CD4-positive, alpha-beta T cell treated with Interleukin-10 for 1 hour (primary cell): ENCODE measurements at regions not wholly inside any gene's neighbourhood (a gene's known extent, or its start where the extent isn't known, plus 50 kb on each side); places are given as distances from the start of the nearest gene placed in this dataset.
"Not testable (repeated sequence)": the region's sequence is repeated elsewhere in the genome, so short reads cannot be mapped to it uniquely, and the experiment has no call there.

Source experiments
- DNase-seq: peaks from one replicate; pipeline ENCODE4 v3.0.0-alpha.2; 2020

DNA sequence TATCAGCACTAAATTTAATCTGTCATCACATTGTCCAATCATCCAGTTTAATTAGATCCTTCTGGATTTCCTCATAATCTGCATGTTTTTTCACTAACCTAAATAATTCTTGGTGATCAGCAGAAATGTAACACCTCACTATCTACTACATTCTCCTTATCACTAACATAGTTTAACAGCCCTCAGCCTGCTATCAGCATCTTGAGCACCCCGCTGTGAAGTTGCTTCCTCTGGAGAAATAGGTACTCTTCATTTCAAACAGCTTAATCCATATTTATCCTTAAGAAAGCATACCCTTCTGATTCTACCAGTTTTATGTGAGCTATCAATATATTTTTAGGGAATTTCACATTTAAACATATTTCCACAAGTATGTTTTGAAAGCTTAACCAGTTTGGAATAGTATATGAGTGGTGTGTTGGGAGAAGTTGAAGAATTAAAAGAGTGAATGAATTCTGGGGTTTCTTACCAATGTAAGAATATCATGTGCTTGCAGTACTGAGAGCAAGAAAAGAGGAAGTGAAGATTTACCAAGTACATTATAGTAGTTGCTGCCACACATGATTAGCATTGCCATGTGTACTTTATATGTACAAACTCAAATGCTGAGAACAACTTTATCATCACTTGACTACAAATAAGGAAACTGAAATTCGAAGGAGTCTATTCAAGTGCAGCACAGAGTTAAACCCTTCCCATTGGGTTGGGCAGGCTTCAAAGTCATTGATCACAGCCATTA is 771.1 kb upstream of the ADGRL4 start:
- no peak for DNase-seq

DNA sequence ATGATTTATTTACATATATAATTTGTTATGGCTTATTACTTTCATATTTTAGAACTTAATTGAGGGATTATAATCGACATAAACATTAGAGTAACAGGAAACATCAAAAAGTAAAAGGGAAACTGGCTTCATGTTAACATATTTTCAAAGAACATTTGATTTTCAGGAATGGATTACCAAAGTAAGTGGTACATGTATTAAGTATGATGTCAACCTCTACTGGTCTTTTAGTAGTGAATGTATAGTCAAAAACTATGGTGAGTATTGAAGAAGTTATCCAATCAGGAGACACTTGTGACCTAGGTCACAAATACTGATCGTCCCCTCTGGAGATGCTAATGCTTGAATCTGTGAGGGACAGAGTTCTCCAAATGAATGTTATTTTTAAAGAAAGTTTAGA is 768.9 kb upstream of the ADGRL4 start:
- DNase-seq: no peak

GRCh38 chr1:79773385-79773784 is 766.9 kb upstream of the ADGRL4 start:
- DNase-seq: no peak

- no peak for DNase-seq
Observed at GRCh38 chr1:79762461-79762860, 755.9 kb upstream of the ADGRL4 start.

- no peak for DNase-seq
Observed at GRCh38 chr1:79760531-79760930, 754.0 kb upstream of the ADGRL4 start.

GRCh38 chr1:79749607-79750006 is 743.1 kb upstream of the ADGRL4 start:
- no peak for DNase-seq

- no peak for DNase-seq
Observed at GRCh38 chr1:79745929-79746328, 739.4 kb upstream of the ADGRL4 start.

GRCh38 chr1:79744746-79745145 is 738.2 kb upstream of the ADGRL4 start:
- no peak for DNase-seq

DNA sequence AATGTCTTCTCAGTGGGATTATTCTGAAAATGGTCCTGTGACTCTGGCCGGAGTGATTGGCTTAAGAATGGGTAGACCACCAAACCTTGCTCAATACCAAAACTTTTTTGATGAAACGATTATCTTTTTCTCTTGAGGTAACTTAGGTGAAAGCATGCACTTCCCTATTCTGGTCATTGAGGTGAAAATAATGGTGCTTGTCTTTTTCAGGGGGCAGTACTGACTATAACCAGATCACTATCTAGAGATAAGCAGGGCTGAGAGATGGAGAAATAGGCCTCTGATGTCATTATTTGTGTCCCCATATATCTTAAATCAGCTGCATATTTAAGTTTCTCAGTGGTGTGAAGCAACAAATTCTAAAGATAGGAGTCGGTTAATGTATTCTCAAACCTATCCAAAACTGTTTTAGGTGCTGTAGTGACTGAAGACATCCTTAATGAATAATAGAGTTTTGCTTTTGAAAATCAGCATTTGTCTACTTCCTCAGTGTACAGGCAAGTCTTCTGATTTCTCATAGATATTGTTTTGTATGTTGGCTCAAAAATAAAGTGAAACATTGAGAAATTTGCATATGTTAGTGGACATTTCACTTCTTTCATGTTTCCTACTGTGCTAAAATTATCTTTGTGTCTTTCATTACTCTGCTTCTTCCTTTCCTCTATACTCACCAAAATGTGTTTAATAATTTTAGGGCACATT is 735.3 kb upstream of the ADGRL4 start:
- DNase-seq: no peak

DNA sequence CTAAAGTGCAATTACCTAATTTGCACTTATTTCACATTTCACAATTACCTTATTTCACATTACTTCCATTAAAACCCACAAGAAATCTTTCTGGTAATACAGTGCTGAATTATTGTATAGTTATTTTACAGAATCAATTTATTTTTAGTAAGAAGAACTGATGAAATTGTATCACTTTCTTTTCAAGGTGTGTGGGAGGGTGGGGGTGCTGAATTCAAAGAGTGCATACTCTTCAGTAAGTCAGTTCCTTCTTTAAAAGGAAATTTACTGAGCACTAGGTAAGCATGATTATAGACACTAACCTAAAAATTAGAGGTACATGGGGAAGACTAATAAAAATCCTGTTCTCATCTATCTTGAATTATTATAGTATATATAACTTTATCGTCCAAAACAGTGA is 731.6 kb upstream of the ADGRL4 start:
- no peak for DNase-seq

- no peak for DNase-seq
Observed at GRCh38 chr1:79737193-79737592, 730.7 kb upstream of the ADGRL4 start.

DNA sequence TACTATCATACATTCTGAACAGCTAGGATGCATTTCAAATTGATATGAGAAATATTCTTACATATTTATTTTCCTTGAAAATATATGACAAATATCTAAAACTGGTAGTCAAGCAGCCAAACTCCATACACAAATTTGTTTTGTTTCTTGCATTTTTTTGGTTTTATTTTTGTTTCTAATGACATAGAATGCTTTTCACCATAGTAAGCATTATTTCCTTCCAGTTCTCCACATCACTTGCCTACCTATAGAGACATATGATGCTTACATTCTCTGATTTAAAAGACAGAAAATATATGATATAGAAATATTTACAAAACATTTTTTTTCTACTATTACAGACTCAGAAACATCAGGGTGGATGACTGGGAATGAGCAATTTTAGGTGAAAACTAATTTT is 726.4 kb upstream of the ADGRL4 start:
- DNase-seq: no peak

GRCh38 chr1:79726911-79727310 is 720.4 kb upstream of the ADGRL4 start:
- DNase-seq: no peak

DNA sequence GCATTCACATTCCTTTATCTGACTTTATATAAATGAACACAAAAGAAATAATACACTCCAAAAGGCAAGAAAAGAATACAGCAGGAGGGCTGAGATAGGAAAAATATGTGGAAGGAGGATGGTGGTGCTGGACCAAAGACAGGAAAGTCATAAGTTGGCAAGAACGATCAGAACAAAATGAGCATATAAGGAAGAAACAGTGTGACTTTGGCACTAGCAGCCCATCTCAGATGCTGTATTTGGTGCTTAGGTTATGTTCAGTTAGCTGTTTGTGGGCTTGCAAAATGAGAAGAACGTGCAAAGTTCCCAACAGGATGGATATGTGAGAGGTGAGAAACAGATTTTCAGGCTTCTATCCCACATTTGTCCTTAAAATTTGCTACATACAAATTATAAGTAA is 719.8 kb upstream of the ADGRL4 start:
- DNase-seq: no peak

GRCh38 chr1:79716447-79716846 is 709.9 kb upstream of the ADGRL4 start:
- no peak for DNase-seq

GRCh38 chr1:79714664-79715063 is 708.1 kb upstream of the ADGRL4 start:
- DNase-seq: no peak

GRCh38 chr1:79711001-79711431 is 704.5 kb upstream of the ADGRL4 start:
- no peak for DNase-seq

- DNase-seq: no peak
Observed at GRCh38 chr1:79708646-79709265, 702.2 kb upstream of the ADGRL4 start.

- no peak for DNase-seq
Observed at GRCh38 chr1:79705218-79705617, 698.7 kb upstream of the ADGRL4 start.

GRCh38 chr1:79704067-79704466 is 697.5 kb upstream of the ADGRL4 start:
- no peak for DNase-seq

DNA sequence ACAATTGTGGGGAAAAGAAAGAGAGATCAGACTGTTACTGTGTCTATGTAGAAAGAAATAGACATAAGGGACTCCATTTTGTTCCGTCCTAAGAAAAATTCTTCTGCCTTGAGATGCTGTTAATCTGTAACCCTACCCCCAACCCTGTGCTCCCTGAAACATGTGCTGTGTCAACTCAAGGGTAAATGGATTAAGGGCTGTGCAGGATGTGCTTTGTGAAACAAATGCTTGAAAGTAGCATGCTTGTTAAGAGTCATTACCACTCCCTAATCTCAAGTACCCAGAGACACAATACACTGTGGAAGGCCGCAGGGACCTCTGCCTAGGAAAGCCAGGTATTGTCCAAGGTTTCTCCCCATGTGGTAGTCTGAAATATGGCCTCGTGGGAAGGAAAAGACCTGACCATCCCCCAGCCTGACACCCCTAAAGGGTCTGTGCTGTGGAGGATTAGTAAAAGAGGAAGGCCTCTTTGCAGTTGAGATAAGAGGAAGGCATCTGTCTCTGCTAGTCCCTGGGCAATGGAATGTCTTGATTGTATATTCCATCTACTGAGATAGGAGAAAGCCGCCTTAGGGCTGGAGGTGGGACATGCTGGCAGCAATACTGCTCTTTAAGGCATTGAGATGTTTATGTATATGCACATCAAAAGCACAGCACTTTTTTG is 695.9 kb upstream of the ADGRL4 start:
- not testable (repeated sequence) for DNase-seq

DNA sequence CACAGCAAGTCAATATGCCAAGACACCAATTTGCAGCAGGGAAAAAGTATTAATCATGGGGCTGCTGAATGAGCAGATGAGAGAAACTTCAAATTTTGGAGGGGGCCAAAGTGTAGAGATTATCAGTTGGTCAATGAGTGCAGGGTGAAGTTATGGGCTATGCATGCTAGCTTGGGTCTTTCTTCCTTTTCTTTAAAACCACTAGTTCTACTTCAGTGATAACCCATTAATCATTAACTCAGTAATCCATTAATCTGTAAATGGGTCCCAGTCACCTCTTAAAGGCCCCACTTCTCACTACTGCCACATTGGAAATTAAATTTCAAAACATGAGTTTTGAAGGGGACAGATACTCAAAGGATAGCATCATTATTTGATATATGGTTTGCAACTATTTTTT is 688.6 kb upstream of the ADGRL4 start:
- DNase-seq: no peak

GRCh38 chr1:79694241-79694640 is 687.7 kb upstream of the ADGRL4 start:
- DNase-seq: no peak
